HepG2 (cell line): ENCODE measurements at regions not wholly inside any gene's neighbourhood (a gene's known extent, or its start where the extent isn't known, plus 50 kb on each side); places are given as distances from the start of the nearest gene placed in this dataset.

ENCODE experiments used
- ATAC-seq: fragments of 200-7000 bp; cut with Tn5 transposase; 3 replicates; pipeline ENCODE4 v1.9.1; 2020; ENCODE audit warnings: mild to moderate bottlenecking, moderate library complexity
- BruUV-seq: library from RNA; stranded (reverse); fragments of 400-500 nt; replicated peaks from 2 replicates; lab custom pipeline; 2021; lab: Mats Ljungman, UMichigan
- CTCF ChIA-PET: fragments of 300-600 bp; formaldehyde crosslinking; extraction: SDS; loops from one replicate; lab custom pipeline; 2021; ENCODE audit warnings: low total read pairs, inconsistent platforms, low intra/inter-chr PET ratio; lab: Yijun Ruan, JAX
- POLR2A ChIA-PET: fragments of 350-600 bp; sonication (Branson Sonifier 250); formaldehyde crosslinking; loops from one replicate; lab custom pipeline; 2020; ENCODE audit warnings: antibody characterized with exemption, inconsistent platforms; lab: Yijun Ruan, JAX
- DNase-seq: peaks from one replicate; pipeline ENCODE4 v3.0.0-alpha.2; 2015; ENCODE audit warnings: low spot score
- FAIRE-seq: peaks from 3 replicates; lab custom pipeline; 2011; peaks lifted over from hg19 to GRCh38; lab: Jason Lieb, UNC
- H2AFZ ChIP-seq: one replicate; pipeline ENCODE4 v1.6.1; 2011; ENCODE audit warnings: low read length, inconsistent platforms
- H3K27ac ChIP-seq: fragments of 300-600 bp; 3 replicates; pipeline ENCODE4 v1.8.0; 2011; ENCODE audit warnings: mixed run types, mild to moderate bottlenecking, mixed read lengths, low read length, inconsistent platforms; ENCODE audit not compliant: insufficient read depth; ENCODE audit errors: extremely low read length
- H3K27me3 ChIP-seq, 2 experiments: fragments of 200-600 bp in 1 of 2; 2 replicates in 1 of 2; 3 replicates in 1 of 2; pipeline versions ENCODE4 v1.6.0 to v1.8.0; 2011; ENCODE audit warnings: low read length in 2 of 2, mild to moderate bottlenecking in 2 of 2, moderate library complexity in 2 of 2, inconsistent platforms in 1 of 2; ENCODE audit not compliant: insufficient read depth in 2 of 2, control insufficient read depth in 1 of 2
- H3K36me3 ChIP-seq, 2 experiments: fragments of 200-600 bp in 1 of 2; replicated peaks in 1 of 2; 2 replicates in 1 of 2; 3 replicates in 1 of 2; pipeline versions ENCODE4 v1.5.1 to v1.8.0; 2011; ENCODE audit warnings: low read length in 2 of 2, inconsistent platforms in 1 of 2; ENCODE audit not compliant: insufficient read depth in 2 of 2, control insufficient read depth in 1 of 2
- H3K4me1 ChIP-seq: 2 replicates; pipeline ENCODE4 v1.5.1; 2012; ENCODE audit warnings: low read length, inconsistent platforms; ENCODE audit not compliant: insufficient read depth
- H3K4me2 ChIP-seq: 2 replicates; pipeline ENCODE4 v1.6.0; 2011; ENCODE audit warnings: low read depth, low read length, inconsistent platforms
- H3K4me3 ChIP-seq, 3 experiments: fragments of 200-600 bp in 1 of 3; sonication (generic), shearing (Covaris generic) in 1 of 3; replicated peaks in 1 of 3; 2 replicates each; pipeline ENCODE4 v1.5.1; 2011 to 2016; ENCODE audit warnings: low read length in 3 of 3, inconsistent platforms in 2 of 3, low read depth in 2 of 3, mild to moderate bottlenecking in 2 of 3, control low read depth in 1 of 3, mixed read lengths in 1 of 3; ENCODE audit not compliant: insufficient read depth in 1 of 3
- H3K79me2 ChIP-seq: one replicate; pipeline ENCODE4 v1.6.1; 2011; ENCODE audit warnings: low read length, inconsistent platforms; ENCODE audit not compliant: insufficient read depth
- H3K9ac ChIP-seq: 2 replicates; pipeline ENCODE4 v1.6.0; 2011; ENCODE audit warnings: mild to moderate bottlenecking, low read depth, low read length, inconsistent platforms; ENCODE audit not compliant: insufficient read depth
- H3K9me3 ChIP-seq: 2 replicates; pipeline ENCODE4 v1.5.1; 2012; ENCODE audit warnings: mild to moderate bottlenecking, low read length
- H4K20me1 ChIP-seq: 2 replicates; pipeline ENCODE4 v1.6.0; 2011; ENCODE audit warnings: inconsistent platforms, mild to moderate bottlenecking, low read length, moderate library complexity; ENCODE audit not compliant: insufficient read depth
- ARNT2 ChIP-seq: sonication (generic); formaldehyde crosslinking; IDR thresholded peaks from 2 replicates; pipeline ENCODE4 v1.8.0; 2022; ENCODE audit warnings: mild to moderate bottlenecking, low read depth, missing genetic modification reagents, moderate library complexity
- HDAC2 ChIP-seq: sonication (generic); formaldehyde crosslinking; IDR thresholded peaks from 2 replicates; pipeline ENCODE4 v1.4.0; 2020; ENCODE audit warnings: missing genetic modification reagents
- HNF4A ChIP-seq: sonication (generic); formaldehyde crosslinking; IDR thresholded peaks from 2 replicates; pipeline ENCODE4 v1.4.0; 2020; ENCODE audit warnings: missing genetic modification reagents
- NR1H2 ChIP-seq: sonication (generic); formaldehyde crosslinking; IDR thresholded peaks from 2 replicates; pipeline ENCODE4 v1.8.1; 2022; ENCODE audit warnings: low read depth, missing genetic modification reagents, borderline replicate concordance
- SOX13 ChIP-seq, 3 experiments: fragments of 450-650 bp in 1 of 3; sonication (generic) in 1 of 3; formaldehyde crosslinking in 1 of 3; IDR thresholded peaks in 2 of 3; conservative IDR thresholded peaks in 1 of 3; 2 replicates each; pipeline versions ENCODE4 v1.5.0 to v1.6.1; 2016 to 2020; ENCODE audit warnings: antibody characterized with exemption in 1 of 3, mild to moderate bottlenecking in 1 of 3, missing compliant biosample characterization in 1 of 3, missing genetic modification reagents in 1 of 3, moderate library complexity in 1 of 3
- ZHX2 ChIP-seq, 2 experiments: sonication (generic) in 1 of 2; formaldehyde crosslinking in 1 of 2; IDR thresholded peaks; 2 replicates each; pipeline versions ENCODE4 v1.6.1 to v1.9.0; 2014 to 2022; ENCODE audit warnings: antibody characterized with exemption in 1 of 2, borderline replicate concordance in 1 of 2, inconsistent platforms in 1 of 2, low read depth in 1 of 2, missing genetic modification reagents in 1 of 2
- ZNF552 ChIP-seq: sonication (generic); formaldehyde crosslinking; IDR thresholded peaks from 2 replicates; pipeline ENCODE4 v1.9.0; 2022; ENCODE audit warnings: missing genetic modification reagents, mild to moderate bottlenecking, borderline replicate concordance
- ZNF879 ChIP-seq: sonication (generic); formaldehyde crosslinking; IDR thresholded peaks from 2 replicates; pipeline ENCODE4 v1.8.1; 2023; ENCODE audit warnings: missing genetic modification reagents
- ZNF891 ChIP-seq: sonication (generic); formaldehyde crosslinking; IDR thresholded peaks from 2 replicates; pipeline ENCODE4 v1.5.0; 2020; ENCODE audit warnings: mild to moderate bottlenecking, missing genetic modification reagents
- WGBS: methylation state at CpG from one replicate; pipeline ENCODE4 v1.1.6; 2017; ENCODE audit warnings: low lambda C conversion rate; 5-methylcytosine and 5-hydroxymethylcytosine counted together
- in situ Hi-C: cut with HindIII; loops from 2 replicates; pipeline ENCODE4 v1.10.0; 2017; ENCODE audit warnings: low pct_unique_long_range_greater_than_20kb; ENCODE audit not compliant: extremely low pct_ligation_motif_present
- intact Hi-C: fragments of 100-400 bp; cut with micrococcal nuclease; formaldehyde crosslinking; loops from one replicate; pipeline ENCODE4 v1.10.0; 2022; ENCODE audit not compliant: unreplicated experiment
- TF ChIP-seq, protein P1 (sequence below): IDR thresholded peaks from 2 replicates; pipeline ENCODE4 v1.6.1; 2012; ENCODE audit warnings: inconsistent platforms
- TF ChIP-seq, protein P2 (sequence below): sonication (generic); formaldehyde crosslinking; IDR thresholded peaks from 2 replicates; pipeline ENCODE4 v1.4.0; 2020; ENCODE audit warnings: missing genetic modification reagents

GRCh38 chr1:194225821-194226220 lies 1039.4 kb upstream of the B3GALT2 start (continued):
- TF ChIP-seq NR1H2 = no peak

DNA sequence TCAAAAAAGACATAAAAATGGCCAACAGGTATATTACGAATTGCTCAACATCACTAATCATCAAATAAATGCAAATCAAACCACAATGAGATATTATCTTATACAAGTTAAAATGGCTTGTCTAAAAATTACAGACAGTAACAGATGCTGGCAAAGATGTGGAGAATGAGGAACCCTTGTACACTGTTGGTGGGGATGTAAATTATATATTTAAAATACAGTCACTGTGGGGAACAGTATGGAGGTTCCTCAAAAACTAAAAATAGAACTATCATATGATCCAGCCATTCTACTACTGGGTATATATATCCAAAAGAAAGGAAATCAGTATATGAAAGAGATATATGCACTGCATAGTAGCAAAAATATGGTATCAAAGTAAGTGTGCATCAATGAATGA lies 1037.2 kb upstream of the B3GALT2 start:
- no peaks in the 10 kb centered on the region for H3K27me3 ChIP-seq
- ATAC-seq (no peak), DNase-seq (no peak), FAIRE-seq (no peak)
- CTCF ChIA-PET = no interaction called here
- H3K36me3 ChIP-seq = no peaks in the 10 kb centered on the region
- no peak overlapping the region for H3K4me3 ChIP-seq
- H3K27ac ChIP-seq = no peak overlapping the region
- intact Hi-C loops = no loop called here
- in situ Hi-C loops = no loop called here
- no peak for TF ChIP-seq ZNF552 (CRISPR knock-in tag)
- no peak for TF ChIP-seq ZHX2 (IDR thresholded peaks at IDR 0.05; ENCODE audit: low read depth)
- TF ChIP-seq ZHX2 (CRISPR knock-in tag; IDR thresholded peaks at IDR 0.05; ENCODE audit: borderline replicate concordance) = no peak
- TF ChIP-seq HDAC2 = no peak
- no peak for TF ChIP-seq ZNF891 (CRISPR knock-in tag)
- TF ChIP-seq SOX13 (IDR thresholded peaks at IDR 0.05) = no peak
- no peak for TF ChIP-seq SOX13 (CRISPR knock-in tag; conservative IDR thresholded peaks at IDR 0.05 in 1 of 2, IDR thresholded peaks at IDR 0.05 in 1 of 2)
- no peak for TF ChIP-seq ARNT2 (CRISPR knock-in tag)
- no peak for TF ChIP-seq HNF4A
- TF ChIP-seq, protein P1, sequence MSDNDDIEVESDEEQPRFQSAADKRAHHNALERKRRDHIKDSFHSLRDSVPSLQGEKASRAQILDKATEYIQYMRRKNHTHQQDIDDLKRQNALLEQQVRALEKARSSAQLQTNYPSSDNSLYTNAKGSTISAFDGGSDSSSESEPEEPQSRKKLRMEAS = no peak
- TF ChIP-seq ZNF879 (CRISPR knock-in tag) = no peak
- TF ChIP-seq, protein P2, sequence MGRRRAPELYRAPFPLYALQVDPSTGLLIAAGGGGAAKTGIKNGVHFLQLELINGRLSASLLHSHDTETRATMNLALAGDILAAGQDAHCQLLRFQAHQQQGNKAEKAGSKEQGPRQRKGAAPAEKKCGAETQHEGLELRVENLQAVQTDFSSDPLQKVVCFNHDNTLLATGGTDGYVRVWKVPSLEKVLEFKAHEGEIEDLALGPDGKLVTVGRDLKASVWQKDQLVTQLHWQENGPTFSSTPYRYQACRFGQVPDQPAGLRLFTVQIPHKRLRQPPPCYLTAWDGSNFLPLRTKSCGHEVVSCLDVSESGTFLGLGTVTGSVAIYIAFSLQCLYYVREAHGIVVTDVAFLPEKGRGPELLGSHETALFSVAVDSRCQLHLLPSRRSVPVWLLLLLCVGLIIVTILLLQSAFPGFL (CRISPR knock-in tag) = no peak
- H4K20me1 ChIP-seq = no peaks in the 10 kb centered on the region
- no peak overlapping the region for H2AFZ ChIP-seq
- POLR2A ChIA-PET = no interaction called here
- H3K4me2 ChIP-seq = no peak overlapping the region
- no peak overlapping the region for H3K9ac ChIP-seq
- 3% methylated on average over 1 of the region's 1 CpG for WGBS
- BruUV-seq = no TSS peak
- H3K9me3 ChIP-seq = no peaks in the 10 kb centered on the region
- no peaks in the 10 kb centered on the region for H3K4me1 ChIP-seq
- H3K79me2 ChIP-seq = no peaks in the 10 kb centered on the region
